ENCODE measurements at regions not wholly inside any gene's neighbourhood (a gene's known extent, or its start where the extent isn't known, plus 50 kb on each side); places are given as distances from the start of the nearest gene placed in this dataset.
A peak's percentile ranks its signal among the peaks of the same experiment; 100 is the strongest.

- no peak for DNase-seq (ENCODE audit: low read depth, low spot score)
- no peak overlapping the region for H3K4me3 ChIP-seq (ENCODE audit: low read depth, low read length)
- in situ Hi-C loops (cut with HindIII; ENCODE audit: low sequenced_read_pairs): no loop called here
- no peak for TF ChIP-seq CTCF (IDR thresholded peaks at IDR 0.05; ENCODE audit: low read depth, low read length)
Observed at GRCh38 chr11:112871909-112872500, 89.2 kb upstream of the NCAM1 start.

- H3K4me3 ChIP-seq (ENCODE audit: low read depth, low read length): no peak overlapping the region
- no peak for TF ChIP-seq CTCF (IDR thresholded peaks at IDR 0.05; ENCODE audit: low read depth, low read length)
- in situ Hi-C loops (cut with HindIII; ENCODE audit: low sequenced_read_pairs): no loop called here
- no peak for DNase-seq (ENCODE audit: low read depth, low spot score)
Observed at GRCh38 chr11:112874980-112875379, 86.2 kb upstream of the NCAM1 start.

- DNase-seq (ENCODE audit: low read depth, low spot score): no peak
- TF ChIP-seq CTCF (IDR thresholded peaks at IDR 0.05; ENCODE audit: low read depth, low read length): no peak
- no peak overlapping the region for H3K4me3 ChIP-seq (ENCODE audit: low read depth, low read length)
- in situ Hi-C loops (cut with HindIII; ENCODE audit: low sequenced_read_pairs): no loop called here
Observed at GRCh38 chr11:112877581-112877980, 83.6 kb upstream of the NCAM1 start.

- DNase-seq (ENCODE audit: low read depth, low spot score): no peak
- no peak for TF ChIP-seq CTCF (IDR thresholded peaks at IDR 0.05; ENCODE audit: low read depth, low read length)
- no peak overlapping the region for H3K4me3 ChIP-seq (ENCODE audit: low read depth, low read length)
- in situ Hi-C loops (cut with HindIII; ENCODE audit: low sequenced_read_pairs): no loop called here
Observed at GRCh38 chr11:112878033-112878601, 83.1 kb upstream of the NCAM1 start.

- DNase-seq (ENCODE audit: low read depth, low spot score): no peak
- in situ Hi-C loops (cut with HindIII; ENCODE audit: low sequenced_read_pairs): no loop called here
- no peak for TF ChIP-seq CTCF (IDR thresholded peaks at IDR 0.05; ENCODE audit: low read depth, low read length)
- H3K4me3 ChIP-seq (ENCODE audit: low read depth, low read length): no peak overlapping the region
Observed at GRCh38 chr11:112880495-112880894, 80.7 kb upstream of the NCAM1 start.

GRCh38 chr11:112881461-112881860 is 79.8 kb upstream of the NCAM1 start:
- no peak for TF ChIP-seq CTCF (IDR thresholded peaks at IDR 0.05; ENCODE audit: low read depth, low read length)
- peak; percentile 41 for DNase-seq (ENCODE audit: low read depth, low spot score)
- peak overlapping the region; percentile 6 for H3K4me3 ChIP-seq (ENCODE audit: low read depth, low read length)
- in situ Hi-C loops (cut with HindIII; ENCODE audit: low sequenced_read_pairs): no loop called here
